Gastroesophageal sphincter (tissue), 3 donors: ENCODE measurements at regions not wholly inside any gene's neighbourhood (a gene's known extent, or its start where the extent isn't known, plus 50 kb on each side); places are given as distances from the start of the nearest gene placed in this dataset.

Experiments used
- POLR2A ChIP-seq, 2 donors: fragments of 450-650 bp; IDR thresholded peaks; one replicate each; pipeline ENCODE4 v1.6.1; 2017; ENCODE audit warnings: antibody characterized with exemption in 2 of 2, mild to moderate bottlenecking in 2 of 2, moderate library complexity in 1 of 2
- TF ChIP-seq, protein P1 (sequence below), 4 experiments: fragments of 200-600 bp in 2 of 4; fragments of 450-650 bp in 2 of 4; sonication (generic) in 1 of 4; IDR thresholded peaks; one replicate each; pipeline ENCODE4 v1.5.1; 2017 to 2019; ENCODE audit warnings: antibody characterized with exemption in 4 of 4, mild to moderate bottlenecking in 2 of 4, moderate library complexity in 2 of 4

- no peak for TF ChIP-seq POLR2A (IDR thresholded peaks at IDR 0.05)
- TF ChIP-seq, protein P1, sequence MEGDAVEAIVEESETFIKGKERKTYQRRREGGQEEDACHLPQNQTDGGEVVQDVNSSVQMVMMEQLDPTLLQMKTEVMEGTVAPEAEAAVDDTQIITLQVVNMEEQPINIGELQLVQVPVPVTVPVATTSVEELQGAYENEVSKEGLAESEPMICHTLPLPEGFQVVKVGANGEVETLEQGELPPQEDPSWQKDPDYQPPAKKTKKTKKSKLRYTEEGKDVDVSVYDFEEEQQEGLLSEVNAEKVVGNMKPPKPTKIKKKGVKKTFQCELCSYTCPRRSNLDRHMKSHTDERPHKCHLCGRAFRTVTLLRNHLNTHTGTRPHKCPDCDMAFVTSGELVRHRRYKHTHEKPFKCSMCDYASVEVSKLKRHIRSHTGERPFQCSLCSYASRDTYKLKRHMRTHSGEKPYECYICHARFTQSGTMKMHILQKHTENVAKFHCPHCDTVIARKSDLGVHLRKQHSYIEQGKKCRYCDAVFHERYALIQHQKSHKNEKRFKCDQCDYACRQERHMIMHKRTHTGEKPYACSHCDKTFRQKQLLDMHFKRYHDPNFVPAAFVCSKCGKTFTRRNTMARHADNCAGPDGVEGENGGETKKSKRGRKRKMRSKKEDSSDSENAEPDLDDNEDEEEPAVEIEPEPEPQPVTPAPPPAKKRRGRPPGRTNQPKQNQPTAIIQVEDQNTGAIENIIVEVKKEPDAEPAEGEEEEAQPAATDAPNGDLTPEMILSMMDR (IDR thresholded peaks at IDR 0.05) = no peak
These were observed 864.3 kb upstream of the ATXN8OS start for GRCh38 chr13:69243366-69243765.
